Memory B cell (primary cell): ENCODE measurements at regions not wholly inside any gene's neighbourhood (a gene's known extent, or its start where the extent isn't known, plus 50 kb on each side); places are given as distances from the start of the nearest gene placed in this dataset.
A peak's percentile ranks its signal among the peaks of the same experiment; 100 is the strongest.

ENCODE experiments used
- ATAC-seq: fragments of 150-1000 bp; cut with Tn5 transposase; 2 replicates; pipeline ENCODE4 v1.10.0; 2021; ENCODE audit warnings: low read depth, mild to moderate bottlenecking, moderate library complexity
- DNase-seq, 2 donors: peaks; one replicate each; pipeline ENCODE4 v3.0.0; 2022; ENCODE audit warnings: low spot score in 2 of 2
- H3K27ac Mint-ChIP-seq: one replicate; pipeline ENCODE4 v1.8.0; 2022; ENCODE audit warnings: mild to moderate bottlenecking, moderate library complexity, mixed read lengths
- H3K27me3 Mint-ChIP-seq: one replicate; pipeline ENCODE4 v1.8.0; 2022; ENCODE audit warnings: mixed read lengths
- H3K36me3 Mint-ChIP-seq: one replicate; pipeline ENCODE4 v1.8.0; 2022; ENCODE audit warnings: mild to moderate bottlenecking, mixed read lengths
- H3K4me1 Mint-ChIP-seq: one replicate; pipeline ENCODE4 v1.8.0; 2022; ENCODE audit warnings: mixed read lengths
- H3K4me3 Mint-ChIP-seq: one replicate; pipeline ENCODE4 v1.8.0; 2022; ENCODE audit warnings: mild to moderate bottlenecking, moderate library complexity, mixed read lengths
- H3K9me3 Mint-ChIP-seq: one replicate; pipeline ENCODE4 v1.8.0; 2022; ENCODE audit warnings: mixed read lengths

- H3K36me3 Mint-ChIP-seq, result no peaks in the 10 kb centered on the region
- H3K9me3 Mint-ChIP-seq, result peaks cover 4% of the 10 kb centered on the region
- peaks cover 3% of the 10 kb centered on the region for H3K27me3 Mint-ChIP-seq
- ATAC-seq, result no peak
- no peak overlapping the region for H3K4me3 Mint-ChIP-seq
- H3K4me1 Mint-ChIP-seq, result no peaks in the 10 kb centered on the region
- no peak overlapping the region for H3K27ac Mint-ChIP-seq
- no peak for DNase-seq
Measured at GRCh38 chr9:32220750-32221149, 163.7 kb upstream of the ACO1 start.

GRCh38 chr9:32234451-32234850 is 150.0 kb upstream of the ACO1 start:
- H3K36me3 Mint-ChIP-seq, result no peaks in the 10 kb centered on the region
- ATAC-seq, result no peak
- H3K4me1 Mint-ChIP-seq, result no peaks in the 10 kb centered on the region
- DNase-seq, result no peak
- H3K9me3 Mint-ChIP-seq, result peaks cover 1% of the 10 kb centered on the region
- H3K27ac Mint-ChIP-seq, result no peak overlapping the region
- no peak overlapping the region for H3K4me3 Mint-ChIP-seq
- H3K27me3 Mint-ChIP-seq, result no peaks in the 10 kb centered on the region

- ATAC-seq (no peak), DNase-seq (no peak)
- Mint-ChIP-seq H3K4me3 (no peak overlapping the region), H3K9me3 (no peaks in the 10 kb centered on the region), H3K27ac (no peak overlapping the region), H3K4me1 (peaks cover 3% of the 10 kb centered on the region), H3K27me3 (peaks cover 2% of the 10 kb centered on the region), H3K36me3 (no peaks in the 10 kb centered on the region)
Measured at GRCh38 chr9:32247168-32247567, 137.3 kb upstream of the ACO1 start.

- Mint-ChIP-seq H3K27ac (no peak overlapping the region), H3K4me1 (peaks cover 3% of the 10 kb centered on the region), H3K27me3 (peaks cover 2% of the 10 kb centered on the region), H3K9me3 (no peaks in the 10 kb centered on the region), H3K36me3 (no peaks in the 10 kb centered on the region), H3K4me3 (no peak overlapping the region)
- ATAC-seq, result no peak
- no peak for DNase-seq
Measured at GRCh38 chr9:32248189-32248712, 136.2 kb upstream of the ACO1 start.

GRCh38 chr9:32251539-32251938 is 132.9 kb upstream of the ACO1 start:
- Mint-ChIP-seq H3K27me3 (peaks cover 2% of the 10 kb centered on the region), H3K36me3 (no peaks in the 10 kb centered on the region), H3K9me3 (no peaks in the 10 kb centered on the region), H3K4me3 (no peak overlapping the region), H3K27ac (no peak overlapping the region), H3K4me1 (no peaks in the 10 kb centered on the region)
- ATAC-seq (no peak), DNase-seq (peak in 1 of 2 donors; percentile 2)

GRCh38 chr9:32253731-32254130 is 130.7 kb upstream of the ACO1 start:
- no peaks in the 10 kb centered on the region for H3K9me3 Mint-ChIP-seq
- H3K27me3 Mint-ChIP-seq, result peaks cover 2% of the 10 kb centered on the region
- no peak for ATAC-seq
- DNase-seq, result no peak
- H3K4me3 Mint-ChIP-seq, result no peak overlapping the region
- H3K4me1 Mint-ChIP-seq, result no peaks in the 10 kb centered on the region
- no peaks in the 10 kb centered on the region for H3K36me3 Mint-ChIP-seq
- no peak overlapping the region for H3K27ac Mint-ChIP-seq

GRCh38 chr9:32255026-32255425 is 129.4 kb upstream of the ACO1 start:
- Mint-ChIP-seq H3K4me1 (no peaks in the 10 kb centered on the region), H3K27me3 (no peaks in the 10 kb centered on the region), H3K27ac (no peak overlapping the region), H3K4me3 (no peak overlapping the region), H3K9me3 (no peaks in the 10 kb centered on the region), H3K36me3 (no peaks in the 10 kb centered on the region)
- DNase-seq (no peak), ATAC-seq (no peak)

- DNase-seq (no peak), ATAC-seq (no peak)
- Mint-ChIP-seq H3K4me1 (no peaks in the 10 kb centered on the region), H3K4me3 (no peak overlapping the region), H3K36me3 (no peaks in the 10 kb centered on the region), H3K27ac (no peak overlapping the region), H3K9me3 (peaks cover 8% of the 10 kb centered on the region), H3K27me3 (peaks cover 2% of the 10 kb centered on the region)
Measured at GRCh38 chr9:32258482-32258881, 126.0 kb upstream of the ACO1 start.

- H3K27ac Mint-ChIP-seq, result no peak overlapping the region
- peaks cover 2% of the 10 kb centered on the region for H3K27me3 Mint-ChIP-seq
- DNase-seq (no peak), ATAC-seq (no peak)
- H3K4me1 Mint-ChIP-seq, result no peaks in the 10 kb centered on the region
- H3K9me3 Mint-ChIP-seq, result peaks cover 8% of the 10 kb centered on the region
- no peaks in the 10 kb centered on the region for H3K36me3 Mint-ChIP-seq
- no peak overlapping the region for H3K4me3 Mint-ChIP-seq
Measured at GRCh38 chr9:32260151-32260862, 124.1 kb upstream of the ACO1 start.

- Mint-ChIP-seq H3K9me3 (peaks cover 8% of the 10 kb centered on the region), H3K36me3 (no peaks in the 10 kb centered on the region), H3K27ac (no peak overlapping the region), H3K4me3 (no peak overlapping the region), H3K4me1 (no peaks in the 10 kb centered on the region), H3K27me3 (peaks cover 2% of the 10 kb centered on the region)
- no peak for DNase-seq
- no peak for ATAC-seq
Measured at GRCh38 chr9:32264170-32264864, 120.1 kb upstream of the ACO1 start.

- Mint-ChIP-seq H3K27me3 (peaks cover 2% of the 10 kb centered on the region), H3K27ac (no peak overlapping the region), H3K4me3 (no peak overlapping the region), H3K9me3 (peaks cover 8% of the 10 kb centered on the region), H3K4me1 (no peaks in the 10 kb centered on the region), H3K36me3 (no peaks in the 10 kb centered on the region)
- ATAC-seq, result no peak
- DNase-seq, result no peak
Measured at GRCh38 chr9:32265037-32265436, 119.4 kb upstream of the ACO1 start.

GRCh38 chr9:32278991-32279390 is 105.5 kb upstream of the ACO1 start:
- Mint-ChIP-seq H3K9me3 (peaks cover 2% of the 10 kb centered on the region), H3K4me3 (no peak overlapping the region), H3K36me3 (no peaks in the 10 kb centered on the region), H3K27me3 (no peaks in the 10 kb centered on the region), H3K27ac (no peak overlapping the region), H3K4me1 (no peaks in the 10 kb centered on the region)
- no peak for ATAC-seq
- no peak for DNase-seq

GRCh38 chr9:32289756-32290155 is 94.7 kb upstream of the ACO1 start:
- Mint-ChIP-seq H3K4me3 (no peak overlapping the region), H3K36me3 (no peaks in the 10 kb centered on the region), H3K4me1 (no peaks in the 10 kb centered on the region), H3K9me3 (peaks cover 2% of the 10 kb centered on the region), H3K27ac (no peak overlapping the region), H3K27me3 (no peaks in the 10 kb centered on the region)
- DNase-seq, result no peak
- ATAC-seq, result no peak

- Mint-ChIP-seq H3K36me3 (no peaks in the 10 kb centered on the region), H3K27me3 (no peaks in the 10 kb centered on the region), H3K4me1 (no peaks in the 10 kb centered on the region), H3K27ac (no peak overlapping the region), H3K4me3 (no peak overlapping the region), H3K9me3 (peaks cover 2% of the 10 kb centered on the region)
- DNase-seq (no peak), ATAC-seq (no peak)
Measured at GRCh38 chr9:32291370-32291769, 93.1 kb upstream of the ACO1 start.

GRCh38 chr9:32292611-32293010 is 91.8 kb upstream of the ACO1 start:
- Mint-ChIP-seq H3K27ac (no peak overlapping the region), H3K4me3 (no peak overlapping the region), H3K9me3 (peaks cover 2% of the 10 kb centered on the region), H3K4me1 (no peaks in the 10 kb centered on the region), H3K36me3 (no peaks in the 10 kb centered on the region), H3K27me3 (no peaks in the 10 kb centered on the region)
- ATAC-seq (no peak), DNase-seq (no peak)
